Upper lobe of left lung (tissue), 4 donors: ENCODE measurements at regions not wholly inside any gene's neighbourhood (a gene's known extent, or its start where the extent isn't known, plus 50 kb on each side); places are given as distances from the start of the nearest gene placed in this dataset.

ENCODE experiments used
- POLR2A ChIP-seq, 4 donors: fragments of 450-650 bp; IDR thresholded peaks; one replicate each; pipeline ENCODE4 v1.5.1; 2016 to 2017; ENCODE audit warnings: antibody characterized with exemption in 4 of 4, mild to moderate bottlenecking in 2 of 4
- POLR2AphosphoS5 ChIP-seq, 2 donors: sonication (generic); formaldehyde crosslinking; IDR thresholded peaks; one replicate each; pipeline ENCODE4 v1.5.1; 2017; ENCODE audit warnings: antibody characterized with exemption in 2 of 2
- TF ChIP-seq, protein P1 (sequence below), 6 experiments: fragments of 450-650 bp in 4 of 6; fragments of 200-600 bp in 2 of 6; sonication (generic) in 2 of 6; IDR thresholded peaks; one replicate each; pipeline ENCODE4 v1.5.1; 2016 to 2019; ENCODE audit warnings: antibody characterized with exemption in 6 of 6

DNA sequence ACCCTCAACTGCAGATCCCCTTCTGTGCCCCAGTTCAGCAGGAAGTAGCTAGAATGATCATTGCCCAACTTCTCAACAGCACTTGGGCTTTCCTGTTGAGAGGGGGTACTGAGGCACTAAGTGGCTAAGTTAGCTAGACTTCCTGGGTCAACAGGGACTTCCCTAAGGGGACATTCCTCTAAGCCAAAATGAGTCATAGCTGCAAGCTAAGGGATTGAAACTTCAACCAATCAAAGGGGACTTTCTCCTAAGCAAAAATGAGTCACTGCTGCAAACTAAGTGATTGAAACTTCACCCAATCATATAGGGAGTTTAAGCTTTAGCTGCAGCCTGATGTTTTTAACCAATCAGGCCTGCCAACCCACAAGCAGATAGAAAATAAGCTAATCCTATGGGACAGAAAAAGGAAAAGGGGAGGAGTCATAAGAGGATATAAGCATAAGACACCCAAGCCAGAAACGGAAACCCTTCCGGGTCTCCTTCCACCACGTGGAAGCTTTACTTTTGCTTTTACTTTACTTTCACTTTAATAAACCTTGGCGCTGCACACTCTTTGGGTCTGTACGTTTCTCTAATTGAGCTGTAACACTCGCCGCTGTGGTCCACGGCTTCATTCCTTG, 659.0 kb upstream of the HS3ST5 start:
- TF ChIP-seq, protein P1, sequence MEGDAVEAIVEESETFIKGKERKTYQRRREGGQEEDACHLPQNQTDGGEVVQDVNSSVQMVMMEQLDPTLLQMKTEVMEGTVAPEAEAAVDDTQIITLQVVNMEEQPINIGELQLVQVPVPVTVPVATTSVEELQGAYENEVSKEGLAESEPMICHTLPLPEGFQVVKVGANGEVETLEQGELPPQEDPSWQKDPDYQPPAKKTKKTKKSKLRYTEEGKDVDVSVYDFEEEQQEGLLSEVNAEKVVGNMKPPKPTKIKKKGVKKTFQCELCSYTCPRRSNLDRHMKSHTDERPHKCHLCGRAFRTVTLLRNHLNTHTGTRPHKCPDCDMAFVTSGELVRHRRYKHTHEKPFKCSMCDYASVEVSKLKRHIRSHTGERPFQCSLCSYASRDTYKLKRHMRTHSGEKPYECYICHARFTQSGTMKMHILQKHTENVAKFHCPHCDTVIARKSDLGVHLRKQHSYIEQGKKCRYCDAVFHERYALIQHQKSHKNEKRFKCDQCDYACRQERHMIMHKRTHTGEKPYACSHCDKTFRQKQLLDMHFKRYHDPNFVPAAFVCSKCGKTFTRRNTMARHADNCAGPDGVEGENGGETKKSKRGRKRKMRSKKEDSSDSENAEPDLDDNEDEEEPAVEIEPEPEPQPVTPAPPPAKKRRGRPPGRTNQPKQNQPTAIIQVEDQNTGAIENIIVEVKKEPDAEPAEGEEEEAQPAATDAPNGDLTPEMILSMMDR (IDR thresholded peaks at IDR 0.05) = no peak
- TF ChIP-seq POLR2A (IDR thresholded peaks at IDR 0.05) = no peak
- no peak for TF ChIP-seq POLR2AphosphoS5 (IDR thresholded peaks at IDR 0.05)
